ENCODE measurements at regions not wholly inside any gene's neighbourhood (a gene's known extent, or its start where the extent isn't known, plus 50 kb on each side); places are given as distances from the start of the nearest gene placed in this dataset.

DNA sequence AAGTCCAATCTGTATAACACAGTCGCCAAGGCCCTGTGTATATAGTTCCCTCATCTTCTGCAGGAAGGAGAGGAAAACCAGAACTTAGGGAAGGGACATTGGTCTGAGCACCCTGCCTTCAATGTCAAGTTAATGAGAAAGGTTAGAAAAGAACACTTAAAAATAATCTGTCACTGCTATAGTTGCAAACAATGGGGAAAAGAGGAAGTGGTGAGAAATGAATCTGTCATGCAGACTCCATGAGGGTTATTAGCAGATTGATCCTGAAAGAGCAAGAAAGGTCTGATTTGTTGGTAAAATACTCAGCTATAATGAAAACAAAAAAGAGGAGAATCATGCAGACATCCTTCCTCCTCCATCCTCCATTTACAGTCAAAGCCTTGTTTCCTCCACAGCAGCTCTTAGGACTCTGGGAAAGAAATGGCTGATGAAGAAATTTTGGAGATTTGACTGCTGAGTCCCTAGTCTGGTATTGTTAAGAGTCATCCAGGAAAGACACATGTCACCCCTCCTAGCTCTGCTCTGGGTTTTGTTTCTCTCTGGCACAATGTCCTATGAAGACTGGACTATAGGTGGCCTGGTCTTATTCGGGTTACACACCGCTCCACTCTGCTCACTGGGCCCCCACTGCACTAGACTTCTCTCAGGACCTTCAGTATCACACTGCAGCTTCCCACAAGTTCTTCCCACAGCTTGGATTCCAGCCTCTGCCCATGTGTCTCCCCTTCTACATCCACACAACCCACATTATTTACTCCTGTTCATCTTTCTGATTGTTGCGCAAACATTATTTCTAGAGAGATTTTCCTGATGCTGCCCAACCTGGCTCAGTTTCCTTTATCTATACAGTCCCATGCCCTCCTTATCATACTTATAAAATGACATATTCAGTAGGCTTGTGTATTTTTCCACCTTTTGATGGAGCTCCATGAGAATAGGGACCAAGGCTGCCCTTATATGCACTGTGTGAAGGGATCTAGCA, 56.5 kb upstream of the XYLT1 start:
- Histone ChIP-seq H3K4me3 (ENCODE audit: low read depth, low read length) (no peak overlapping the region), H3K36me3 (ENCODE audit: control insufficient read depth in 2 of 2, insufficient read depth in 1 of 2, low read length in 2 of 2) (no peaks in the 10 kb centered on the region), H3K4me1 (ENCODE audit: control insufficient read depth, insufficient read depth, low read length) (no peaks in the 10 kb centered on the region), H3K27ac (ENCODE audit: extremely low read depth, low read depth, low read length) (no peak overlapping the region), H3K9me3 (ENCODE audit: control insufficient read depth, insufficient read depth, low read depth, low read length) (no peaks in the 10 kb centered on the region)
- ChIA-PET POLR2A (interaction anchor here (0.5 kb wide), 1 partner anchor 11 kb away, joined by 6 read pairs; no protein-coding TSS in a partner anchor), CTCF (no interaction called here)
- TF ChIP-seq ZNF513 (tag by site-specific recombination; IDR thresholded peaks at IDR 0.05) (no peak), ZNF600 (tag by site-specific recombination; IDR thresholded peaks at IDR 0.05) (no peak), KLF1 (tag by site-specific recombination; IDR thresholded peaks at IDR 0.05) (no peak), ZNF544 (tag by site-specific recombination; IDR thresholded peaks at IDR 0.05) (no peak), ZEB2 (tag by site-specific recombination; IDR thresholded peaks at IDR 0.05) (no peak), SCRT2 (tag by site-specific recombination; IDR thresholded peaks at IDR 0.05) (no peak), BCL11A (tag by site-specific recombination; IDR thresholded peaks at IDR 0.05; ENCODE audit: low read depth) (no peak), REPIN1 (tag by site-specific recombination; IDR thresholded peaks at IDR 0.05; ENCODE audit: low read depth) (no peak), ZNF629 (tag by site-specific recombination; IDR thresholded peaks at IDR 0.05) (no peak), ZNF521 (tag by site-specific recombination; IDR thresholded peaks at IDR 0.05) (no peak), ZNF157 (tag by site-specific recombination; IDR thresholded peaks at IDR 0.05) (no peak)

GRCh38 chr16:17524656-17525055, 53.9 kb upstream of the XYLT1 start:
- CTCF ChIA-PET, result no interaction called here
- POLR2A ChIA-PET, result no interaction called here

GRCh38 chr16:17520561-17520960, 49.8 kb upstream of the XYLT1 start:
- POLR2A ChIA-PET, result no interaction called here
- Histone ChIP-seq H3K4me1 (ENCODE audit: control insufficient read depth, insufficient read depth, low read length) (no peaks in the 10 kb centered on the region), H3K27ac (ENCODE audit: extremely low read depth, low read depth, low read length) (no peak overlapping the region), H3K9me3 (ENCODE audit: control insufficient read depth, insufficient read depth, low read depth, low read length) (no peaks in the 10 kb centered on the region), H3K36me3 (ENCODE audit: control insufficient read depth in 2 of 2, insufficient read depth in 1 of 2, low read length in 2 of 2) (no peaks in the 10 kb centered on the region), H3K4me3 (ENCODE audit: low read depth, low read length) (no peak overlapping the region)
- CTCF ChIA-PET, result interaction anchor here (0.6 to 0.9 kb wide), 2 partner anchors 16 to 59 kb away, joined by 3 read pairs; no protein-coding TSS in a partner anchor
- TF ChIP-seq ZNF114 (tag by site-specific recombination; IDR thresholded peaks at IDR 0.05) (no peak), ZNF768 (tag by site-specific recombination; IDR thresholded peaks at IDR 0.05) (no peak), ZNF112 (tag by site-specific recombination; IDR thresholded peaks at IDR 0.05) (no peak), KLF10 (tag by site-specific recombination; IDR thresholded peaks at IDR 0.05) (no peak), ZNF670 (tag by site-specific recombination; IDR thresholded peaks at IDR 0.05; ENCODE audit: low read depth) (no peak), ZNF585B (tag by site-specific recombination; IDR thresholded peaks at IDR 0.05) (no peak), ZNF514 (tag by site-specific recombination; IDR thresholded peaks at IDR 0.05) (no peak), ZNF223 (tag by site-specific recombination; IDR thresholded peaks at IDR 0.05) (no peak), ATF2 (tag by site-specific recombination; IDR thresholded peaks at IDR 0.05; ENCODE audit: low read depth) (no peak), ZNF16 (tag by site-specific recombination; IDR thresholded peaks at IDR 0.05; ENCODE audit: low read depth) (no peak), GLIS2 (tag by site-specific recombination; IDR thresholded peaks at IDR 0.05) (no peak), KLF8 (tag by site-specific recombination; IDR thresholded peaks at IDR 0.05) (no peak), ZNF174 (tag by site-specific recombination; IDR thresholded peaks at IDR 0.05) (no peak)
- TF ChIP-seq, protein P1, sequence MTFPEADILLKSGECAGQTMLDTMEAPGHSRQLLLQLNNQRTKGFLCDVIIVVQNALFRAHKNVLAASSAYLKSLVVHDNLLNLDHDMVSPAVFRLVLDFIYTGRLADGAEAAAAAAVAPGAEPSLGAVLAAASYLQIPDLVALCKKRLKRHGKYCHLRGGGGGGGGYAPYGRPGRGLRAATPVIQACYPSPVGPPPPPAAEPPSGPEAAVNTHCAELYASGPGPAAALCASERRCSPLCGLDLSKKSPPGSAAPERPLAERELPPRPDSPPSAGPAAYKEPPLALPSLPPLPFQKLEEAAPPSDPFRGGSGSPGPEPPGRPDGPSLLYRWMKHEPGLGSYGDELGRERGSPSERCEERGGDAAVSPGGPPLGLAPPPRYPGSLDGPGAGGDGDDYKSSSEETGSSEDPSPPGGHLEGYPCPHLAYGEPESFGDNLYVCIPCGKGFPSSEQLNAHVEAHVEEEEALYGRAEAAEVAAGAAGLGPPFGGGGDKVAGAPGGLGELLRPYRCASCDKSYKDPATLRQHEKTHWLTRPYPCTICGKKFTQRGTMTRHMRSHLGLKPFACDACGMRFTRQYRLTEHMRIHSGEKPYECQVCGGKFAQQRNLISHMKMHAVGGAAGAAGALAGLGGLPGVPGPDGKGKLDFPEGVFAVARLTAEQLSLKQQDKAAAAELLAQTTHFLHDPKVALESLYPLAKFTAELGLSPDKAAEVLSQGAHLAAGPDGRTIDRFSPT (tag by site-specific recombination; IDR thresholded peaks at IDR 0.05), result no peak

More at GRCh38 chr16:17524656-17525055, 53.9 kb upstream of the XYLT1 start:
- TF ChIP-seq OVOL3 (tag by site-specific recombination; IDR thresholded peaks at IDR 0.05), result no peak
- TF ChIP-seq ZNF292 (tag by site-specific recombination; IDR thresholded peaks at IDR 0.05; ENCODE audit: borderline replicate concordance, low read depth), result no peak
- TF ChIP-seq ZNF426 (tag by site-specific recombination; IDR thresholded peaks at IDR 0.05), result no peak
- no peak for TF ChIP-seq SP2 (tag by site-specific recombination; IDR thresholded peaks at IDR 0.05)
- TF ChIP-seq ZNF830 (tag by site-specific recombination; IDR thresholded peaks at IDR 0.05; ENCODE audit: low read depth), result no peak
- TF ChIP-seq ZEB2 (tag by site-specific recombination; IDR thresholded peaks at IDR 0.05), result no peak
- TF ChIP-seq MYNN (tag by site-specific recombination; IDR thresholded peaks at IDR 0.05; ENCODE audit: borderline replicate concordance), result no peak
- Histone ChIP-seq H3K27ac (ENCODE audit: extremely low read depth, low read depth, low read length) (no peak overlapping the region), H3K4me1 (ENCODE audit: control insufficient read depth, insufficient read depth, low read length) (no peaks in the 10 kb centered on the region), H3K9me3 (ENCODE audit: control insufficient read depth, insufficient read depth, low read depth, low read length) (no peaks in the 10 kb centered on the region), H3K4me3 (ENCODE audit: low read depth, low read length) (no peak overlapping the region), H3K36me3 (ENCODE audit: control insufficient read depth in 2 of 2, insufficient read depth in 1 of 2, low read length in 2 of 2) (no peaks in the 10 kb centered on the region)
